ENCODE measurements at regions not wholly inside any gene's neighbourhood (a gene's known extent, or its start where the extent isn't known, plus 50 kb on each side); places are given as distances from the start of the nearest gene placed in this dataset.

DNA sequence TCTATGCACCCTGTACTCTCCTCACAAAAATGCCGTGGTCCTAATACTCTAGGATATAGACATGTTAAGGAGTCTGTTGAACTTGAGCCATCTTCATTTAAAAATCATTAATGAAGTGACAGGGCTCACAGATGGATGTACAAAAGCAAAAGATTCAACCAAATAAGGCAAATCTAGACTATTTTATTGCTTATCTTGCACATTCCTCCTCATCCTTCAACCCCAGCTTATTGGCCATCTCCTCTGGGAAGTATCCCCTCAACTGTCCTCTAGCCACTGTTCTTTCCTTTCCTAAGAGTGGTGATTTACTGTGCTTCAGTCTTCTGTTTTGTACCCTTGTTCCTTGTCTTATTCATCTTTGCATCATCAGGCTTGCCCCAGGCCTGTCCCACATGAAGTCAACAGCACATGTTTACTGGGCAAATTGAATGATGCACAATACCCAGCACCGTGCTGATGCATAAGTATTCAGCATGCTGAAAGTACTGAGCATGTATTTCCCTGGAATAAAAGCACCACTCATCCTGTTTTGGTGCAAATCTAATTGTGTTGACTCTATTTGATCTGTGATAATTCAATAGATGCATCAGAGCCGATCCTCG lies 287.3 kb upstream of the CLNK start:
- Mint-ChIP-seq H3K36me3 (ENCODE audit: insufficient read depth in 2 of 2) (peaks cover 0 to 2% of the 10 kb centered on the region in 2 donors), H3K27me3 (ENCODE audit: low read depth) (peaks cover 6% of the 10 kb centered on the region), H3K9me3 (peaks cover 0 to 6% of the 10 kb centered on the region in 2 donors), H3K4me3 (no peak overlapping the region), H3K27ac (no peak overlapping the region), H3K4me1 (ENCODE audit: low read depth) (no peaks in the 10 kb centered on the region)
- ATAC-seq (replicated peaks in 1 of 2) (no peak), DNase-seq (no peak)

DNA sequence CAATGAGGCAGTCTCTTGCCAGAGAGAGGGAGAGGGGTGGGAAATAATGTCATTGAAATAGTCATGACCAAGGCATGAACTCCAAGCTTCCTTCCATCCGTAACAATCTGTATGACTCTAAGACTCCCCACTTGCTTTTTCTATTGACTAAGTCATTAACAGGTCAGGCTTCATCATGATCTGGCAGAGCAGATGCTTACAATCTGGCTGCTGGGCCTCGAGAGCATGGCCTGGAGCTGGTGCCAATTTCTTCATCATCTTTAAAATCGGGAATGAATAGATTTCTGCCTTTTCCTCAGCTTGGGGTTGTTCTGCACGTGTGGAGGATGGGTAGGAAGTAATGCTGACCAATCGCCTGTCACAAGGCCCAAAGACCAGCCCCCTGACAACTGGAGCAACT lies 280.6 kb upstream of the CLNK start:
- H3K27me3 Mint-ChIP-seq (ENCODE audit: low read depth) = no peaks in the 10 kb centered on the region
- peaks cover 3 to 4% of the 10 kb centered on the region in 2 donors for H3K9me3 Mint-ChIP-seq
- no peaks in the 10 kb centered on the region for H3K4me1 Mint-ChIP-seq (ENCODE audit: low read depth)
- H3K4me3 Mint-ChIP-seq = no peak overlapping the region
- no peak overlapping the region for H3K27ac Mint-ChIP-seq
- ATAC-seq (replicated peaks in 1 of 2) (no peak), DNase-seq (no peak)
- no peaks in the 10 kb centered on the region for H3K36me3 Mint-ChIP-seq (ENCODE audit: insufficient read depth in 2 of 2)

DNA sequence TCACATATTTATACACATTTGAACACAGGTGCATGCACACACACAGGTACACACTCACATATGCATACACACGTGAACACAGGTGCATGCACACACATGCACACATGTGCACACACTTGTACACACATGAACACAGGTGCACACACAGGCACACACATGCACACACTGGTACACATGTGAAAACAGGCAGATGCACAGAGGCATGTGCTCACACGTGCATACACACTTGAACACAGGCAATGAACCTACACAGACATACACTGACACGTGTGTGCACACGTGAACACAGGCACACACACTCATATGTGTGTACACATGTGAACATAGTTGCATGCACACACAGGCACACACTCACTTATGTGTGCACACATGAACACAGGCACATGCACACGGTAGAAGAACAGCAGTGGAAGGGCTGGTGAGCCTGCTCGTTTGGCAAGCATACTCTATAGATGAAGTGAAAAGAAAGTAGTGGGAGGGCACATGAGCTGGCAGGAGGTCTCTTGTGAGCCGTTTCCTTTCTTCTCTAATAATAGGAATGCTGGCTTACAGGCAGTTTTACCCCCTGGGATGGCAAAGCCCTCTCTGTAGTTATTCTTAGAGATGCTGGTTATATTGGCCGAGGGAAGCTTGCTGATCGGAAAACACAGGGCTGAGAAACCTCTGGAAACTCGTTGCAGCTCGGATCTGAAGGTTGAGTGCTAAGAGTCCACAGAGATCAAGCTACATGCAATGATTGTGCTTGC lies 279.6 kb upstream of the CLNK start:
- Mint-ChIP-seq H3K4me1 (ENCODE audit: low read depth) (no peaks in the 10 kb centered on the region), H3K36me3 (ENCODE audit: insufficient read depth in 2 of 2) (no peaks in the 10 kb centered on the region), H3K4me3 (no peak overlapping the region), H3K27ac (no peak overlapping the region), H3K9me3 (peaks cover 3 to 4% of the 10 kb centered on the region in 2 donors), H3K27me3 (ENCODE audit: low read depth) (no peaks in the 10 kb centered on the region)
- ATAC-seq (replicated peaks in 1 of 2) (no peak), DNase-seq (no peak)

DNA sequence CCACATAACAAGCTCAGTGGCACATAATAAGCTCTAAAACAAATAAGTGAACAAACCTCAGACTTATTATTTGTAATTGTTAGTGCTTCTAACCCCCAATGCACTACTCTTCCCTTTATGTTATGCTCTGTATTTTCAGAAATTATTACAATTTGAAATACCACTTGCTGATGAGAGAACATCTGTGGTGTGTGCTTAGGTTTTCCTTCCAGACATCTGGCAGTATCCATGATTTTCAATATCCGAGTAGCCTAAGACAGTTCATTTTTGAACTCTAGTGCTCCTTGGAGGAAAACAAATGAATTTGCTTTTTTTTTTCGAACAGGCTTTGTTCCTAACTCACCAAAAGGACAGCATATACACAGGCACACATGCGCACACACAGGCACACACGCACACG lies 278.7 kb upstream of the CLNK start:
- Mint-ChIP-seq H3K27ac (no peak overlapping the region), H3K9me3 (peaks cover 3 to 4% of the 10 kb centered on the region in 2 donors), H3K4me1 (ENCODE audit: low read depth) (no peaks in the 10 kb centered on the region), H3K27me3 (ENCODE audit: low read depth) (no peaks in the 10 kb centered on the region), H3K36me3 (ENCODE audit: insufficient read depth in 2 of 2) (no peaks in the 10 kb centered on the region), H3K4me3 (no peak overlapping the region)
- DNase-seq = no peak
- no peak for ATAC-seq (replicated peaks in 1 of 2)

DNA sequence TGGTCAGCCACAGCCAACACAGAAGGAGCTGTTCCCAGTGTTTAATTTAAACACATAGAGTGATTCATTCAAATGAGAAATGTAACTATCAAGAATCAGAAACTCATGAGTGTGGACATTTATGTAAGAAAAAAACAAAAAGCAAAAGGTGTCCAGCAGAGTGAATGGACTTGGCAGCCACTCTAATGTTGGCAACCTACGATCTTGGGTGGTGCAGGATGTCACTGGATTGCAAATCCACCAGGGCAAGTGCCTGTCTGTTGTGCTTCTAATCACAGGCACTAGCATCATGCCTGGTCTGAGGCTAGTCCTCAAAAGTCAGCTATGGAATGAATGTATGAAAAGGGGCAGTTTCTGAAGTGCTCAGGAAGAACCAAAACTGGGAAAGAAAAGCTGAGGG lies 277.7 kb upstream of the CLNK start:
- no peak for ATAC-seq (replicated peaks in 1 of 2)
- H3K27me3 Mint-ChIP-seq (ENCODE audit: low read depth) = no peaks in the 10 kb centered on the region
- no peak for DNase-seq
- H3K4me1 Mint-ChIP-seq (ENCODE audit: low read depth) = no peaks in the 10 kb centered on the region
- H3K4me3 Mint-ChIP-seq = no peak overlapping the region
- H3K36me3 Mint-ChIP-seq (ENCODE audit: insufficient read depth in 2 of 2) = no peaks in the 10 kb centered on the region
- H3K9me3 Mint-ChIP-seq = peaks cover 3 to 4% of the 10 kb centered on the region in 2 donors
- no peak overlapping the region for H3K27ac Mint-ChIP-seq

DNA sequence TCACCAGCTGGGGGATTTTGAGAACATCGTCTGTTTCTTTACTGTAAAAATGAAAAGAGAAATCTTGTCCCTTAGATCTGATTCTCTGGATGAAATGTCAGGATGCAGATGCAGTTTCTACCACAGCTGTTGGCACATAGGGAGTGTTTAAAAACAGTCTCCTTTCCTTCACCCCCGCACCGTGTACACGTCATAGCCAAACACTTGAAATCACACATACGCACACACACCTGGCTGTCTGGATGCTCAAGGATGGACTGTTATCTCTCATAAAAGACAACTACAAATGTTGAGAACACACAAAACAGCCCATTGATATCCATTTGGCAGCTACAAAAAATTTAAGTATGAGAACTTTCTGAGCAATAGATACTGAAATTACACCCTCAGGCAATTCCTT lies 275.8 kb upstream of the CLNK start:
- no peak overlapping the region for H3K27ac Mint-ChIP-seq
- peaks cover 3 to 4% of the 10 kb centered on the region in 2 donors for H3K9me3 Mint-ChIP-seq
- no peaks in the 10 kb centered on the region for H3K36me3 Mint-ChIP-seq (ENCODE audit: insufficient read depth in 2 of 2)
- DNase-seq (no peak), ATAC-seq (replicated peaks in 1 of 2) (no peak)
- H3K27me3 Mint-ChIP-seq (ENCODE audit: low read depth) = no peaks in the 10 kb centered on the region
- H3K4me3 Mint-ChIP-seq = no peak overlapping the region
- no peaks in the 10 kb centered on the region for H3K4me1 Mint-ChIP-seq (ENCODE audit: low read depth)

DNA sequence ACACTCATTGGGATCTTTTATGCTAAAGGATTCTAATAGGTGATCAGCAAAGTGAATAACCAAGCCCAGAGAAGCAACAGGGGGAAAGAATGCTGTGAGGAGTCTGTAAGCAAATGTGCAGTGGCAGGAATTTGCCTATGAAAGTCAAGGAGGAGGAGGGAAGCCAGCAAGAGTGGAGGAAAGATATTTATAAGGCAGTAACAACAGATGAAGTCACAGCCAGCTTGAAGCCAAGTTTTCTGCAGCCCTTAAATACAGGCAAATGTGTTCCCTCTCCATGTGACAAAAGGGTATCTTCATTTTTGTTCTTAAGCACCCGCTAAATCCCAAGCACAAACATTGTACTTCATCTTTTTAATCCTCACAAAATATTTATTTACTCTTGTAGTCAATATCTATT lies 275.0 kb upstream of the CLNK start:
- ATAC-seq (replicated peaks in 1 of 2) (no peak), DNase-seq (no peak)
- H3K4me3 Mint-ChIP-seq = no peak overlapping the region
- peaks cover 3 to 4% of the 10 kb centered on the region in 2 donors for H3K9me3 Mint-ChIP-seq
- H3K4me1 Mint-ChIP-seq (ENCODE audit: low read depth) = peaks cover 6% of the 10 kb centered on the region
- no peak overlapping the region for H3K27ac Mint-ChIP-seq
- no peaks in the 10 kb centered on the region for H3K27me3 Mint-ChIP-seq (ENCODE audit: low read depth)
- H3K36me3 Mint-ChIP-seq (ENCODE audit: insufficient read depth in 2 of 2) = no peaks in the 10 kb centered on the region

DNA sequence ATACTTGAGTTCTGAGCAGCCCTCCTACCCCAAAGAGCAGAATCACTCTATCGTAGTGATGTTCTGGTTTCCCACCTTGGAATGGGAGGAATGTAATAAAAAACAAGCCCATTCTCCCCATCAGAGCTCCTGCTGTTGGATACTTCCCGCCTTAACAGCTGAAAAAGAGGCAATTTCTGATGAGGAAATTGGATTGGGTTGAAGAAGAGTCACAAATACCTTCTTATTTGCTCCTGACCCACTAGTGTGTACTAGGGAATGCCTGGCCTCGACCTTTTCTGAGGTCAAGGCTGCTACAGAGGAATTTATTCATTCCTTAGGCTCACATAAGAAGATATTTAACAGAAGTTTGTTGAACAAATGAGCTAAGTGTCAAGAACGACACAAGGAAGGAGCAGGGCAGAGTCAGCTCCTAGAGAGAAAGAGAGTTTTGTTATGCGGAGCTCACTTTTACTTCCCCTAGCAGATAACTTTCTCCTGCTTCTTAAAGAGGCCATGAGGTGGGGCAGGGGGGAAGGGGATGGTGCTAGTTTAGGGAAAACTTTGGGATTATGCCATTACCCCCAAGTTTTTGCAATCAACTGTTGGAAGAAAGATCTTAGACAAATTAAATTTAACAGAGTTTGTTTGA lies 273.8 kb upstream of the CLNK start:
- H3K36me3 Mint-ChIP-seq (ENCODE audit: insufficient read depth in 2 of 2) = no peaks in the 10 kb centered on the region
- H3K9me3 Mint-ChIP-seq = peaks cover 0 to under 1% of the 10 kb centered on the region in 2 donors
- H3K27ac Mint-ChIP-seq = no peak overlapping the region
- no peak for DNase-seq
- H3K27me3 Mint-ChIP-seq (ENCODE audit: low read depth) = no peaks in the 10 kb centered on the region
- no peak overlapping the region for H3K4me3 Mint-ChIP-seq
- peaks cover 14% of the 10 kb centered on the region for H3K4me1 Mint-ChIP-seq (ENCODE audit: low read depth)
- no peak for ATAC-seq (replicated peaks in 1 of 2)

DNA sequence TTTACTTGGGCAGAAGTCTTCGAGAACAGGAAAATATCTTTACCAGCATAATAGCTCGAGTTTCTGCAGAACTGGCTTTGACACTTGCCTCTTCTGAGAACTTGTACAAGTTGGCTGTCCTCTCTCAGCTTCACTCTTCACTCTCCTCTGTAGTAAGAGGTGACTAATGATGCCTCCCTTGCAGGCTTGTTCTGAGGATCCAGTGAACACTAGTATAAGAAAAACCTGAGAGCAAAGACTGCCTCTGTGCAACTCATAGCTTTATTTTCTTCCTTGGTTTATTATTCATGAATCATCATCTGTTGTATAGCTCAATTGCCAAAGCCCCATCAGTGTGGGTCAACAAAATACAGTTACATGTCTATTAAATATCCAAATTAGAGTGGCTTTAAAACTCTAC lies 266.7 kb upstream of the CLNK start:
- DNase-seq (no peak), ATAC-seq (replicated peaks in 1 of 2) (no peak)
- no peak overlapping the region for H3K27ac Mint-ChIP-seq
- peaks cover 14% of the 10 kb centered on the region for H3K4me1 Mint-ChIP-seq (ENCODE audit: low read depth)
- H3K36me3 Mint-ChIP-seq (ENCODE audit: insufficient read depth in 2 of 2) = no peaks in the 10 kb centered on the region
- H3K9me3 Mint-ChIP-seq = peaks cover 0 to 2% of the 10 kb centered on the region in 2 donors
- H3K4me3 Mint-ChIP-seq = no peak overlapping the region
- peaks cover 3% of the 10 kb centered on the region for H3K27me3 Mint-ChIP-seq (ENCODE audit: low read depth)

DNA sequence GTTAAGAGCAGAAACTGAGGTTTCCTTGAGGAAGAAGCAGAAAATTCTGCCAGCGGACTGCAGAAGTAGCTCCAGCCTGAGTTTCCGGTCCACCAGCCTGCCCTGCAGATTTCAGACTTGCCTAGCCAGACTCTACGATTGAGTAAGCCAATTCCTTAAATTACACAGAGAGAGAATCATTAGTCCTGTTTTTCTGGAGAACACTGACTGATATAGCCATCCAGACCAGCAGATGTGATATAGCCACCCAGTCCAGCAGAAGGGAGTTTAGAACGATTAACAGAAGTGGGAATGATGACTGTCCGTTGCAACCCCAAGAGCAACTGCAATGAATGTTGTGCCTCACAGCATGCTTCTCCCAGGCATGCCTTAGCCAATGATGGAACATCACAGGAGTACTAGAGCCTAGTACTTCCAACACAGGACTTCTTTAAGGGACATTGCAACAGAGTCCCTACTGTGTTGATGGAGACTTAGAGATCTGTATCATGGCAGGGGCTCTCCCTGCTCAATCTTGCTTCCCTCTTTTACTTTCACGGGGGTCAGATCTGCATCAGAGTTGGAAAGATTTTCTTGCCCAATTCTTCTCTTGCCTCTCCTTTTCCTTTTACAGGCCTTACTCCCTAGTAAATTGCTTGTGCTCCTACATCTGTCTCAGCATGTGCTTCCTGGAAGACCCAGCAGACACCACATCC lies 264.6 kb upstream of the CLNK start:
- H3K9me3 Mint-ChIP-seq = peaks cover 0 to 2% of the 10 kb centered on the region in 2 donors

DNA sequence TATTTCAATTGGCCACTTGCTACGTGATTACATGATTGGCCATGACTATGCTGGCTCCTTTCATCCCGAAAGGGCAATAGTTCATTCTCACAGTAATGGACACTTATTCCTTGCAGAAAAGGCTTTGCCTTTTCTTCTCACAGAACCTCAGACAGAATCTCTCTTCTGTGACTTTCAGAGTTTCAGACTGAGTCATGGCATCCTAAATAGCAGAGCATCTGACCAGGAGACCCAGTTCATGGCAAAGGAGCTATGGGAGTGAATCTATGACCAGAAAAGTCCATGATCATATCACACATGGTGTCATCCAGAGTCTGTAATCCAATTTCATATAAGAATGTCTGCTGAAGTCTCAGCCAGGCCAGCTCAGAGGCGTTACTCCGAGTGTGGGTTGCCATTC lies 263.3 kb upstream of the CLNK start:
- H3K4me1 Mint-ChIP-seq (ENCODE audit: low read depth) = no peaks in the 10 kb centered on the region
- H3K36me3 Mint-ChIP-seq (ENCODE audit: insufficient read depth in 2 of 2) = no peaks in the 10 kb centered on the region
- H3K27me3 Mint-ChIP-seq (ENCODE audit: low read depth) = peaks cover 8% of the 10 kb centered on the region
- no peak overlapping the region for H3K27ac Mint-ChIP-seq
- H3K9me3 Mint-ChIP-seq = peaks cover 0 to 2% of the 10 kb centered on the region in 2 donors
- DNase-seq (no peak), ATAC-seq (replicated peaks in 1 of 2) (no peak)
- no peak overlapping the region for H3K4me3 Mint-ChIP-seq

More for the DNA sequence above, 264.6 kb upstream of the CLNK start:
- no peak overlapping the region for H3K27ac Mint-ChIP-seq
- peaks cover 8% of the 10 kb centered on the region for H3K27me3 Mint-ChIP-seq (ENCODE audit: low read depth)
- H3K4me3 Mint-ChIP-seq = no peak overlapping the region
- H3K36me3 Mint-ChIP-seq (ENCODE audit: insufficient read depth in 2 of 2) = no peaks in the 10 kb centered on the region
- no peak for DNase-seq
- no peak for ATAC-seq (replicated peaks in 1 of 2)
- peaks cover 4% of the 10 kb centered on the region for H3K4me1 Mint-ChIP-seq (ENCODE audit: low read depth)

DNA sequence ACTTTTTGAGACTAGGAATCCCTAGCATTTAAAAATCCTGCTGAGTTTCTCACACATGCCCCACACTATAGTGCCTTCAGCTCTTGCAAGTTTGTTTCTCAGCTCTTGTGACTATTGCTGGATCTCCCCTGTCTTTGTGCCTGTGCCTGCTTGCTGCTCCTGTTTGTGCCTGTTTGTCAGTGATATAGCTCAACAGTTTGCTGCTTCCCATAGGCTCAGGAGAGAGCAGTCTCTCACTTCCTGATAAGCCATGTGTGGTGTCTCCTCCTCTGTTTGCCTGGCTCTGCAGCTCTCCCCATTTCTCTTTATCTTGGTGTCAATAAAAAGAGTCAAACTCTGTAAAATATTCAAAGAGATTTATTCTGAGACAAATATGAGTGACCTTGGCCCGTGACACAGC lies 259.8 kb upstream of the CLNK start:
- no peak for DNase-seq
- Mint-ChIP-seq H3K4me1 (ENCODE audit: low read depth) (no peaks in the 10 kb centered on the region), H3K4me3 (no peak overlapping the region), H3K9me3 (peaks cover 5 to 6% of the 10 kb centered on the region in 2 donors), H3K27me3 (ENCODE audit: low read depth) (peaks cover 8% of the 10 kb centered on the region), H3K27ac (no peak overlapping the region), H3K36me3 (ENCODE audit: insufficient read depth in 2 of 2) (peaks cover 0 to 2% of the 10 kb centered on the region in 2 donors)
- ATAC-seq (replicated peaks in 1 of 2) = no peak

DNA sequence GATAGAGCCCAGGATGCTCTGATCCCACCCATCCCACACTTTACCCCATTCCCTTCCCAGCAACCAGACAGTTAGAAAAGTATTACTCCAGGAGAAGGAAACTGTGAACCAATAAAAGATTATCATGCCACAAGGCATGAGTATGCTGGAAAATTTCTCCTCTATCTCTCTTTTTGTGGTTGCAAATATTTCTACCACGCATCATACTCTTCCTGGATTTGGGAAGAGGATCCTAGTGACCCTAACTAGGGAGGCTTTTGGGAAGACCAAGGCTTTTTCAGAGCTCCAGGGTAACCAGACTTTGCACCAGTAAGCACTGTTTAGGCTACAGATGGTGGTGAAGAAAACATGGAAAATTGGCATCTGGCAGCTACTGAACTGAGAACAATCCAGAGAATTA lies 257.6 kb upstream of the CLNK start:
- peaks cover 2% of the 10 kb centered on the region in 2 donors for H3K36me3 Mint-ChIP-seq (ENCODE audit: insufficient read depth in 2 of 2)
- peaks cover 8 to 10% of the 10 kb centered on the region in 2 donors for H3K9me3 Mint-ChIP-seq
- H3K4me1 Mint-ChIP-seq (ENCODE audit: low read depth) = no peaks in the 10 kb centered on the region
- H3K27me3 Mint-ChIP-seq (ENCODE audit: low read depth) = peaks cover 8% of the 10 kb centered on the region
- H3K27ac Mint-ChIP-seq = no peak overlapping the region
- no peak overlapping the region for H3K4me3 Mint-ChIP-seq
- DNase-seq (no peak), ATAC-seq (replicated peaks in 1 of 2) (no peak)
